ENCODE measurements at regions not wholly inside any gene's neighbourhood (a gene's known extent, or its start where the extent isn't known, plus 50 kb on each side); places are given as distances from the start of the nearest gene placed in this dataset.
"Not testable (repeated sequence)": the region's sequence is repeated elsewhere in the genome, so short reads cannot be mapped to it uniquely, and the experiment has no call there.

DNA sequence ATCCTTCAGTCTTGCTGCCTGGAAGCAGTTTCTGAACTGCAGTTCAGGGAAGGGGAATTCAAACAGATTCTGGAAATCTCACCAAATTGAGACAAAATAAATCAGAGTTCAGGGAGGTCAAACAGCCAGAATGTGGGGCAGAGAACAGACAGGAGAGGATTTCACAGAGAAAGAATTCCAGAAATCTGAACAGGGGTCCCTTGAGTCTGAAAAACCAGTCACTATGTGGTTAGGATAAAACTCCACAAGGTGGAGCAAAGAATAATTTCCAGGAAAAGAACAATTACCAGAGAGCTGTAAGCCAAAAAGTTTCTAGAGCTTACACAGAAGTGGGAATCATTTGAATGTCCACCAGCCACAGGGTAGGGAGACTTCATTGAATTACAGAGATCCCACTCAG is 84.7 kb downstream of the URB2 start:
- DNase-seq (ENCODE audit: low spot score): no peak
- Mint-ChIP-seq H3K4me3 (ENCODE audit: low read depth) (no peak overlapping the region), H3K4me1 (ENCODE audit: low read depth) (no peaks in the 10 kb centered on the region), H3K27me3 (ENCODE audit: low read depth) (peaks cover 4% of the 10 kb centered on the region), H3K27ac (no peak overlapping the region), H3K36me3 (ENCODE audit: low read depth) (no peaks in the 10 kb centered on the region), H3K9me3 (peaks cover 15% of the 10 kb centered on the region)
- intact Hi-C loops (cut with micrococcal nuclease): no loop called here

DNA sequence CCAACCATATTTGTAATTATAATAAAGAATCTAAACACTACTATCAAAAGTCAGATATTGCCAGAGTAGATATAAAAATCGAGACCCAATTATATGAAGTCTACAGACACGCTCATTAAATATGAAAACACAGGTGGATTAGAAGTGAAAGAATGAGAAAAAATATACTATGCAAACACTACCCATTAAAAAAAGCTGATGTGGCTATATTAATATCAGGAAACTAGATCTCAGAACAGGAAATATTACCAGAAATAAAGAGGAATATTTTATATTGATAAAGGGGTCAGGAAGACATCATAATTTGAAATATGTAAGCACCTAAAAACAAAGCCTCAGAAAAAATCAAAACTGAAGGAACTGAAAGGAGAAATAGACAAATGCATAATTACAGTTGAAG is 88.3 kb downstream of the URB2 start:
- intact Hi-C loops (cut with micrococcal nuclease): no loop called here
- H3K27ac Mint-ChIP-seq: no peak overlapping the region
- H3K9me3 Mint-ChIP-seq: no peaks in the 10 kb centered on the region
- peaks cover 3% of the 10 kb centered on the region for H3K27me3 Mint-ChIP-seq (ENCODE audit: low read depth)
- H3K36me3 Mint-ChIP-seq (ENCODE audit: low read depth): no peaks in the 10 kb centered on the region
- DNase-seq (ENCODE audit: low spot score): no peak
- no peaks in the 10 kb centered on the region for H3K4me1 Mint-ChIP-seq (ENCODE audit: low read depth)
- H3K4me3 Mint-ChIP-seq (ENCODE audit: low read depth): no peak overlapping the region

DNA sequence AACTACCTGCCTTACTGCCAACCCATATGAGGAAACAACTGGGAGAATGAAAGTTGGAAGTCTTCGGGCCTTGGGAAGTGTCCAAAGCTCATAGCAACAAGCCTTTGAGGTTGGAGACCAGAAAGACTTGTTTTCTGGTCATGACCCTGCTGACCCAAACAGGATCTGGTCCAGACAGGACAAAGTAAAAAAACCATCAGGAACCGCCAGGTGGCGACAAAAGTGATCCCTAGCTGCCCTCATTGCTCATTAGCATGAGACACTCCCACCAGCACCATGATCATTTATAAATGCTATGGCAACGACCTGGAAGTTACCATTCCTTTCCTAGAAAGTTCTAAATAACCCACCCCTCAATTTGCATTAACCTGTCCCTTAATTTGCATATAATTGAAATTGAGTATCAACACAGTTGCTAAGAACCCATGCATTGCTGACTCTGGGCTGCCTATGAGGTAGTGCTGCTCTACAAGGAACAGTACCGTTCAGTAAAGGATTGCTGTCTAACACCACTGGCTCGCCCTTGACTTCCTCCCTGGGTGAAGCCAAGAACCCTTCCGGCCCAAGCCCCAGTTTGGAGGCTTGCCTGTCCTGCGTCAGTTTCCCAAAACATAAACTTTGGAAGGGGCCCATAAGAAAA is 89.0 kb downstream of the URB2 start:
- intact Hi-C loops (cut with micrococcal nuclease): loop anchor here (1.0 kb wide), 1 partner anchor 595 kb away; no protein-coding TSS in a partner anchor
- peaks cover 3% of the 10 kb centered on the region for H3K9me3 Mint-ChIP-seq
- DNase-seq (ENCODE audit: low spot score): peak; percentile 14
- H3K36me3 Mint-ChIP-seq (ENCODE audit: low read depth): no peaks in the 10 kb centered on the region
- no peaks in the 10 kb centered on the region for H3K4me1 Mint-ChIP-seq (ENCODE audit: low read depth)
- H3K27ac Mint-ChIP-seq: no peak overlapping the region
- H3K27me3 Mint-ChIP-seq (ENCODE audit: low read depth): peaks cover 6% of the 10 kb centered on the region
- no peak overlapping the region for H3K4me3 Mint-ChIP-seq (ENCODE audit: low read depth)

DNA sequence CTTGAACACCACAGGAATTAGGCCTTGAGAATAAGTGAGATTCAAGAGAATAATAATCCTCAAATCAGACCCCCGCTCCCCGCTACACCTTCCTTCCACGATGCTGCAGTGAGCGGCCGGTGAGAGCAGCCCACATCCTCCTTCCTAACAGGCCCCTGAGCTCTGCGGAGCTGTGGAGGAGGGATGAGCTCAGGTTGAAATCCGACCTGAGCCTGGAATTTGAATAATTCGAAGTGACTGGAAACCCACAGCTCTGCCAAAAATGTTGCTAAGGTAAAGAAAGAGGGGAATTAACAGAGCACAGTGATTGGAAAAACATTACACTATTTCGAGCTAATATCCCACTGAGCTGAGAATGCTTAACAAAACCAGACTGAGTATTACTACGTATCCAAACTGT is 90.0 kb downstream of the URB2 start:
- Mint-ChIP-seq H3K27ac (no peak overlapping the region), H3K36me3 (ENCODE audit: low read depth) (no peaks in the 10 kb centered on the region)

DNA sequence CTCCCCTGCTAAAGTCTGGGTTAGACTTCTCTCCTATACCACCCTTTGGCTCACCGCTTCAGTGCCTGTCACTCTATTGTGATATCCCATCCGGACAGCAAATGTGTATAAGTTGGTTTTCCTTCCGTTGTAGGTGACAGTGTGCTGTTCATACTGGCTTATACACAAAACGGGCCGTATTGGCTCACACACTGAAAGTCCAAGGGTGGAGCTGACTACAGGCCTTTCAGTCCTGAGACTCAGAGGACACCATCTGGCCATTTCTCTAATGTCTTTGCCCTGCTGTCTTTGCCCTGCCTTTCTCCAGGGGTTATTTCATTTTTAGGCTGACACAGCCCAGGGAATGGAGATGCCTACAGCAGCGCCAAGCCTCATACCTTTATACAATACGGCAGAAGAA is 90.7 kb downstream of the URB2 start:
- Mint-ChIP-seq H3K36me3 (ENCODE audit: low read depth) (no peaks in the 10 kb centered on the region), H3K27ac (no peak overlapping the region), H3K27me3 (ENCODE audit: low read depth) (peaks cover 5% of the 10 kb centered on the region), H3K9me3 (peaks cover 3% of the 10 kb centered on the region), H3K4me1 (ENCODE audit: low read depth) (no peaks in the 10 kb centered on the region), H3K4me3 (ENCODE audit: low read depth) (no peak overlapping the region)
- intact Hi-C loops (cut with micrococcal nuclease): no loop called here
- DNase-seq (ENCODE audit: low spot score): no peak

More for the DNA sequence above, 90.0 kb downstream of the URB2 start:
- Mint-ChIP-seq H3K4me1 (ENCODE audit: low read depth) (no peaks in the 10 kb centered on the region), H3K27me3 (ENCODE audit: low read depth) (peaks cover 6% of the 10 kb centered on the region), H3K4me3 (ENCODE audit: low read depth) (no peak overlapping the region), H3K9me3 (peaks cover 3% of the 10 kb centered on the region)
- no peak for DNase-seq (ENCODE audit: low spot score)
- intact Hi-C loops (cut with micrococcal nuclease): no loop called here

DNA sequence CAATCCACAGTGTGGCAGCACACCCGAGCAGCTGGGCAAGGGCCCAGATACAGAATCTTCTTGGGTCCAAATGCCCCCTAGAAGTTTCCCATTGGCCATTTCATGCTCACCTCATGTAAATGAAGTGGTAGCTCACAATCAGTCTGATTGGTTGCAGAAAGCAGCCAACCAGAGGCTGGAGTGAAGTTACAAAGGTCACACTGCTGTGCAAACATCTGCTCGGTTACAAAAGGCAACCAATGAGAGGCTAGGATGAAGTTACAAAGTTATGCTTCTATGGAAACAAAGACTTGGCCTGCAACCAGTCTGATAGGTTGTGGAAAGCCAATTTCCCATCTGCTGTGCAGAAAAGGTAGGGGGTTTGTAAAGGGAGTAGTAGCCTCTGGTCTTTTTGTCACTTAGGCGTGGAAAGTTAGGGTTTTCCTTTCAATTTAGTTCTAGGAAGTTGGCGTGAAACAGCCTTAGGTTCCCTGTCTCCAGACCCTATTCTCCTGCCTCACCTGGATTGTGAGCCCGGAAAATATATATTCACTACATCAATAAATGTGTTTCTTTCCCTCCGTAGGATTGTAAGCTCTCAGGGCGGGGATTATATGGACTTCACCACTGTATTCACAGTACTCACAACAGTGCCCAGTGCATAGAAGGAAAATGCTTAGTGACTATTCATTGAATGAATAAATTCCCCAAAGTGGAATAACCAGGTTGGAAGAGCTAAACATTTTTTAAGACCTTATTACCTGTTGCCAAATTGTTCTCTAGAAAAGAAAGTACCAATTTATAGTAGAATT is 91.9 kb downstream of the URB2 start:
- intact Hi-C loops (cut with micrococcal nuclease): no loop called here
- no peaks in the 10 kb centered on the region for H3K4me1 Mint-ChIP-seq (ENCODE audit: low read depth)
- H3K36me3 Mint-ChIP-seq (ENCODE audit: low read depth): no peaks in the 10 kb centered on the region

DNA sequence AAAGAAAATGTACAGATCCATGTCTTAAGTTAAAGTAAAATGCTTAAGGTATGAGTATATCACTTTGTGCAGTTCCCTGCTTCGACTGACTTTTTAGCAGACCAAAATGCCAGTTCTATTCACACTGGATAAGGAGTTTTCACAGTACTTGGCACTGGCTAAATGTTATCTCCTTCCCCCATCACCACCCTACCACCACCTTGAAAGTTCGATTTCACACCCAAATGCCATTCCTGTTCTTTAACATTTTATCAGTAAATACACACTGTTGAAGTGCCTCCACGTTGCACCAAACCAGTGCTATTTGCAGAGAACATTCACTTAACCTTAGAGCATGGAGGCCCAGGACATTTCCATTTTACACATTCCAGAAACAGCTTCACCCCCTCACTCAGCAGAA is 100.0 kb downstream of the URB2 start:
- H3K27me3 Mint-ChIP-seq (ENCODE audit: low read depth): peaks cover 10% of the 10 kb centered on the region
- H3K36me3 Mint-ChIP-seq (ENCODE audit: low read depth): no peaks in the 10 kb centered on the region
- no peak overlapping the region for H3K27ac Mint-ChIP-seq
- intact Hi-C loops (cut with micrococcal nuclease): no loop called here
- no peak overlapping the region for H3K4me3 Mint-ChIP-seq (ENCODE audit: low read depth)
- H3K9me3 Mint-ChIP-seq: no peaks in the 10 kb centered on the region
- DNase-seq (ENCODE audit: low spot score): no peak
- no peaks in the 10 kb centered on the region for H3K4me1 Mint-ChIP-seq (ENCODE audit: low read depth)

More for the DNA sequence above, 91.9 kb downstream of the URB2 start:
- no peak overlapping the region for H3K4me3 Mint-ChIP-seq (ENCODE audit: low read depth)
- no peak for DNase-seq (ENCODE audit: low spot score)
- peaks cover 6% of the 10 kb centered on the region for H3K27me3 Mint-ChIP-seq (ENCODE audit: low read depth)
- H3K9me3 Mint-ChIP-seq: peaks cover 3% of the 10 kb centered on the region
- no peak overlapping the region for H3K27ac Mint-ChIP-seq

DNA sequence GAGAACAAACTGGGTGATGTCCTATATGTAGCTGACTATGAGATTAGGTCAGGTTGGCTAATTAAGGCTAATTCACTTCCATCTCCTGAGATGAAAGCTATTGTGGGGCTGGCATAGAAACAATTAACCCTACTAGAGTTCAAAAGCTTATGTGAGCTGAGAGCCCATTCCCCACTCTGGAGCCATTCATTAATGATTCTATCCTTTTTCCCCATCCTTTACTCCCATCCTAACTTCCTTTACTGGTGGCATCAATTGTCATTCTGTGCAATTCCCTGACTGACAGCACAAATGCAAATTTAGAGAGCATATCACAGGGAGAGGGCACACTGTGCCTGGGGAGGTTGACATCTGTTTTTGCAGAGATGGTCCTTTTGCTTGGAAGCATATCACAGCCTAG is 103.9 kb downstream of the URB2 start:
- no peaks in the 10 kb centered on the region for H3K9me3 Mint-ChIP-seq

DNA sequence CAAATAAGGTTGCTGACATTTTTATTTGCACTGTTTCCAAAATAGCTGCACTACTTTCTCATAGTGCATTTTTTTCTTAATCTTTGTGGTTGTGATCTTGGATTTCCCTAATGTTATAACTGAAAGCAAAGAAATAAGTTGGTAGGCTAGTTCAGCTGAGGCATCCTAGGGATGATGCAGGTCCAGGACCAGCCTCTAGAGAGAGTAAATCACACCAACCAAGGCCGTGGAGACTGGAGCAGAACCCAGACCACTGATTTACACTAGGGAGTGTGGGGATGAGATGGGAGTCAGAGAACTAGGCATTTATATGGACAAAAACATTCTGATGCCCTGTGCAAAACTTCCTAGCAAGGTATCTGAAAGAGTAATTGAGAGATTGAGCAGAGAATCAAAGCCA is 104.5 kb downstream of the URB2 start:
- Mint-ChIP-seq H3K27me3 (ENCODE audit: low read depth) (peaks cover 9% of the 10 kb centered on the region), H3K4me1 (ENCODE audit: low read depth) (no peaks in the 10 kb centered on the region), H3K4me3 (ENCODE audit: low read depth) (no peak overlapping the region), H3K9me3 (no peaks in the 10 kb centered on the region), H3K36me3 (ENCODE audit: low read depth) (no peaks in the 10 kb centered on the region), H3K27ac (no peak overlapping the region)
- DNase-seq (ENCODE audit: low spot score): no peak
- intact Hi-C loops (cut with micrococcal nuclease): no loop called here

More for the DNA sequence above, 103.9 kb downstream of the URB2 start:
- Mint-ChIP-seq H3K27ac (no peak overlapping the region), H3K36me3 (ENCODE audit: low read depth) (no peaks in the 10 kb centered on the region), H3K27me3 (ENCODE audit: low read depth) (peaks cover 9% of the 10 kb centered on the region), H3K4me3 (ENCODE audit: low read depth) (no peak overlapping the region), H3K4me1 (ENCODE audit: low read depth) (no peaks in the 10 kb centered on the region)
- DNase-seq (ENCODE audit: low spot score): no peak
- intact Hi-C loops (cut with micrococcal nuclease): no loop called here

DNA sequence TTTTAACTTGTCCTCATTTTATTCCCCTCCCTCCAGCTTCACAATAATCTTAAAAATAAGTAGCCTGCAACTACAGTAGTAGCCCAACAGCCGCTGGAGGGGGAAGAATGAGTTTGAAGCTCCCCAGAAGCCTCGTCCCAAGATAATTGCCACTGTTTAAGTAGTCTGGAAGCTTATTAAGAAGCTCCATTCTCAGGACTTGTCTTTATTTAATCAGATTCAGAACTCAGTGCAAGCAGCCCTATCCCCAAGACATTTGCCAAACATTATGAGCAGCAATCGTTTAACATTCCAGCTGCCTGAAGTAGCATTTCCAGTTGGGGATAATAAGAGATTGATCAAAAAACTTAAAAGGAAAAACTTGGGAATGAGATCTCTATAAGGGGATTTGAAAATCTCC is 106.0 kb downstream of the URB2 start:
- intact Hi-C loops (cut with micrococcal nuclease): no loop called here
- no peak overlapping the region for H3K4me3 Mint-ChIP-seq (ENCODE audit: low read depth)
- H3K27me3 Mint-ChIP-seq (ENCODE audit: low read depth): peaks cover 9% of the 10 kb centered on the region
- DNase-seq (ENCODE audit: low spot score): no peak
- H3K9me3 Mint-ChIP-seq: peaks cover 10% of the 10 kb centered on the region
- no peak overlapping the region for H3K27ac Mint-ChIP-seq
- H3K4me1 Mint-ChIP-seq (ENCODE audit: low read depth): no peaks in the 10 kb centered on the region
- no peaks in the 10 kb centered on the region for H3K36me3 Mint-ChIP-seq (ENCODE audit: low read depth)

DNA sequence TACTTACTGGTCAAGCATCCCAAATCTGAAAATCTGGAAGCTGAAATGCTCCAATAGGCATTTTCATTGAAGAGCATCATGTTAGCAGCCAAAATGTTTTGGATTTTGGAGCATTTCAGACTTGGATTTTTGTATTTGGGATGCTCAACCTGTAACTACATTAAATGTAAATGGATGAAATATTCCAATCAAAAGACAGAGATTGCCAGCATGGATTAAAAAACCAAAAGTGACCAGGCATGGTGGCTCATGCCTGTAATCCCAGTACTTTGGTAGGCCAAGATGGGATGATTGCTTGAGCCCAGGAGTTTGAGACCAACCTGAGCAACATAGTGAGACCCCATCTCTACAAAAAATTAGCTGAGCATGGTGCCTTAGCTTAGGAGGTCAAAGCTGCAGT is 110.3 kb downstream of the URB2 start:
- peaks cover 4% of the 10 kb centered on the region for H3K27me3 Mint-ChIP-seq (ENCODE audit: low read depth)
- H3K36me3 Mint-ChIP-seq (ENCODE audit: low read depth): no peaks in the 10 kb centered on the region
- no peak for DNase-seq (ENCODE audit: low spot score)
- intact Hi-C loops (cut with micrococcal nuclease): no loop called here
- H3K9me3 Mint-ChIP-seq: peaks cover 25% of the 10 kb centered on the region
- H3K4me3 Mint-ChIP-seq (ENCODE audit: low read depth): no peak overlapping the region
- no peak overlapping the region for H3K27ac Mint-ChIP-seq
- H3K4me1 Mint-ChIP-seq (ENCODE audit: low read depth): peaks cover 9% of the 10 kb centered on the region

DNA sequence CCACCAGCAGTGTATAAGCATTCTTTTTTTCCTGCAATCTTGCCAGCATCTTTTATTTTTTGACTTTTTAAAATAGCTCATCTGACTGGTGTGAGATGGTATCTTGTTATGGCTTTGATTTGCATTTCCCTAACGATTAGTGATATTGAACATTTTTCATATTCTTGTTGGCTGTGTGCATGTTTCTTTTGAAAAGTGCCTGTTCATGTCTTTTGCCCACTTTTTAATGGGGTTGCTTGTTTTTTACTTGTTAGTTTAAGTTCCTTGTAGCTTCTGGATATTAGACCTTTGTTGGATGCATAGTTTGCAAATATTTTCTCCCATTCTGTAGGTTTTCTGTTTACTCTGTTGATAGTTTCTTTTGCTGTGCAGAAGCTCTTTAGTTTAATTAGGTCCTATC is 116.6 kb downstream of the URB2 start:
- H3K27ac Mint-ChIP-seq; H3K4me1 Mint-ChIP-seq (ENCODE audit: low read depth); H3K4me3 Mint-ChIP-seq (ENCODE audit: low read depth); H3K36me3 Mint-ChIP-seq (ENCODE audit: low read depth); intact Hi-C loops (cut with micrococcal nuclease); DNase-seq (ENCODE audit: low spot score): not testable (repeated sequence)
- peaks cover 25% of the 10 kb centered on the region for H3K9me3 Mint-ChIP-seq
- H3K27me3 Mint-ChIP-seq (ENCODE audit: low read depth): peaks cover 26% of the 10 kb centered on the region

DNA sequence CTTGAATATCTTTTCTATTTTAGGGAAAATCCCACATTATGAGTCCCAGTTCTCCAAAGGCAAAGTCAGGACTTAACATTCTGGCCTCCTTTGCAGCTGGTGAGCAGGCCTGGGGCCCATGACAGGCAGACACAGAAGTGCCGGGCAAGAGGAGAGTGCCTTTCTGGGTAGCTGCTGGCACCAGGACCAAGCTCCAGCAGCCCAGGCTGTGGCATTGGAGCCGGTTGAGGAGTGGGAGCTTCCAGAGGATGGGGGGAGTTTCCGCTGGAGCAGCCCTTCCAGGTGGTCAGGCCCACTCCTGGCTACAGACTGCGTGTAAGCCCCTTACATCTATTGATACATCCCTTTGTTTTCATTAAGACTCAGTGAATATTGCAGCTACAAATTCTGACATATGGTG is 123.9 kb downstream of the URB2 start:
- Mint-ChIP-seq H3K27ac (no peak overlapping the region), H3K36me3 (ENCODE audit: low read depth) (no peaks in the 10 kb centered on the region), H3K4me3 (ENCODE audit: low read depth) (no peak overlapping the region), H3K4me1 (ENCODE audit: low read depth) (peaks cover 9% of the 10 kb centered on the region), H3K27me3 (ENCODE audit: low read depth) (peaks cover 12% of the 10 kb centered on the region), H3K9me3 (peaks cover 2% of the 10 kb centered on the region)
- intact Hi-C loops (cut with micrococcal nuclease): no loop called here
- DNase-seq (ENCODE audit: low spot score): no peak
